ENCODE measurements at regions not wholly inside any gene's neighbourhood (a gene's known extent, or its start where the extent isn't known, plus 50 kb on each side); places are given as distances from the start of the nearest gene placed in this dataset.
"Not testable (repeated sequence)": the region's sequence is repeated elsewhere in the genome, so short reads cannot be mapped to it uniquely, and the experiment has no call there.

- peak; percentile 79 for DNase-seq
These were observed 129.2 kb downstream of the TBX18 start for GRCh38 chr6:84635081-84635761.

DNA sequence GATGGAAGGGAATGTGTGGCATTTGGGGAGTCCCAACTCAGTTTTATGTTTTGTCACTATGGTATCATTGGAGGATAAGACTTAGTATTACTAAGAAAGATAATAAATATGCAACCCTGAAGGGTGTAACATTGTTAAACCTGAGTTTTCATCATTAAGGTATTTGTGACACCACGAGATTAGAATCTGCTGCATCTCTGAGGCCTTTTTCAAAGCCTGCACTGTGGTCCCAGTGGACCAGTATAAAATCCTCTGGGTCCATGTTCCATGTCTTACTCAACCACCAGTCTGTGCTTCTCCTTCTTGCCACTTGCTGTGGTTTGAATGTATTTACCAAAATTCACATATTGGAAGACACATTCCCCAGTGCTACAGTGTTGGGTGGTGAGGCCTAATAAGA lies 130.6 kb downstream of the TBX18 start:
- DNase-seq, result peak; percentile 68

DNA sequence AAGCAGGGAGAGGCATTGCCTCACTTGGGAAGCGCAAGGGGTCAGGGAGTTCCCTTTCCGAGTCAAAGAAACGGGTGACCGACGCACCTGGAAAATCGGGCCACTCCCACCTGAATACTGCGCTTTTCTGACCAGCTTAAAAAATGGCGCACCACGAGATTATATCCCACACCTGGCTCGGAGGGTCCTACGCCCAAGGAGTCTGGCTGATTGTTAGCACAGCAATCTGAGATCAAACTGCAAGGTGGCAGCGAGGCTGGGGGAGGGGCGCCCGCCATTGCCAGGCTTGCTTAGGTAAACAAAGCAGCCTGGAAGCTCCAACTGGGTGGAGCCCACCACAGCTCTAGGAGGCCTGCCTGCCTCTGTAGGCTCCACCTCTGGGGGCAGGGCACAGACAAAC lies 137.9 kb downstream of the TBX18 start:
- not testable (repeated sequence) for DNase-seq

GRCh38 chr6:84625506-84625905 lies 138.9 kb downstream of the TBX18 start:
- no peak for DNase-seq

DNA sequence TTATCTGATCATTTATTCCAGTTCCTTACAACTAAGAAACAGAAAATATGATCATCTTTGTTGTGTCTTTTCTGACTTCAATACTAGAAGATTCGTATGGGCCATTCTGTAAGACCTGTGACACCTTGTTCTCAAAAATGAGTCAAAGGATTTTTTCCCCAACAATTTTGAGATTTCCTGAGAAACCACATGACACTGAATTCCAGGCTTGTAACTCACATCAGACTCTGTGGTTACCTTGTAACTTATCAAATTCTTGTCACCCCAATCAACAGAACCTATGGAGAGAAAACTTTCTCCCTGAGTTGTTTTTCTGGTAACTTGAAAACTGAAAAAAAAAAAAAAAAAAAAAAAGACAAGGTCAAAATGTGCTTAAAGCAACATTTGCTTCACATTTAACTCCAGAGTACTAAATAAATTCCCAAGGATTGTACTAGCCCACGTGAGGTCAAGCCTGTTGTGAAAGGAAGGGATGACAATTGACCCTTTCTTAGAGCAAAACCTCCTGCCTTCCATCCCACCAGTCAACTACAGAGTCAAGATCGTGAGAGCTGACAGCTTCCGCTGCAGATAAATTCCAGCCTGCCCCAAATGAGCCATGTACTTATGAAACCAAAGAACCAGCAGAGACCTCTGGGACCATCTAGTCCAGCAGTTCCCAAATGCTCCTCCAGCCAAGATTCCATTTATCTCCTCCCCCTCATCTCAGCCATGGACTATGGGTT lies 140.3 kb downstream of the TBX18 start:
- peak; percentile 95 for DNase-seq

DNA sequence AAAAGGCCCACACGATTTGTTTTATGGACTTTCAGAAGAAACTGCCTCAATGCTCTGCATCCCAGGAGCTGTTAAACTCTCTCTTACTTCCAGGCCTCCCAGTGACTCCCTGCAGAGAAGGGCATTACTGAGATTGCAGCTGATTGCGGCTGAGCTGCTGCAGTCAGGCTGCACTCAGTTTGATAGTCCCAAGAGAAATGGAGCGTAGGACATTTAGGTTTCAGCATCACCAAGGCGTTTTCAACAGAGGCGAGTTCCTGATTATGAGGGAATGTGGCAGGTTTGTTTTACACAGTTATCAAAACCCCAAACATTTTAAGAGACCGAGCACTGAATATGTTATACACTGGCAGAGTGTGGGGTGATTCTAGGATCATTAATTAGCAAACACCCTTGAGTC lies 145.6 kb downstream of the TBX18 start:
- DNase-seq, result peak; percentile 78

GRCh38 chr6:84618046-84618752 lies 146.2 kb downstream of the TBX18 start:
- peak; percentile 94 for DNase-seq

GRCh38 chr6:84615987-84616386 lies 148.4 kb downstream of the TBX18 start:
- no peak for DNase-seq

DNA sequence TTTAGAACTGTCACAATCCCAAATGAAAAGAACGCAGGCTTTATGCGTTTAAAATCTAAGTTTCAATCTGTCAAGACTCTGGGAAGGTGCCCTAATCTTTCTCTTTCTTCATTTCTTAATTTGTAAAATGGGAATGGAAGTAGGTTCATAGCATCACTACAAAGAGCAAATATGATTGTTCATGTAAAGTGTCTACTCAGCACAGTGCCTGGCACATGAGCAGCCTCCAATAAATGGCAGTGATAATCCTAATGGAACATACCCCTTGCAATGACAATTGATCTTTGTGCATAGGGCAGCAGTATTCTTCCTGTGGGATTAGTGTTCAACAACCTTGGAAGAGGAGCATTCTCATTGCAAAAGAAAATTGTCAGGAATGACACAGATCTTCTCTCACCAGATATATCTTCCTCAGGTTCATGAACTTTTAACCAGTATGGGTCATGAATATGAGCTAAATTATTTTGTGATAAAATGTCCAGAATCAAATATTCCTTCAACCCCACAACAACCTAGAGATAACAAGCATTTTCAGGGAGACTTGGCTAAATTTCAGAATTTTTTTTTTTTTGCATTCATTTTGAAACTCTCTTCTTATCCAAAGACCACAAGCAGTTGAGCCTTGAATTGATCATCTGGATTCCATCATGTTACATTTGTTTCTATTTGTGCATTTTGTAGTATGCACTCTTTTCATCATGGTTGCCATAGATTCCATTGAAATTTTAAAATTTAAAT lies 149.1 kb downstream of the TBX18 start:
- peak; percentile 31 for DNase-seq

DNA sequence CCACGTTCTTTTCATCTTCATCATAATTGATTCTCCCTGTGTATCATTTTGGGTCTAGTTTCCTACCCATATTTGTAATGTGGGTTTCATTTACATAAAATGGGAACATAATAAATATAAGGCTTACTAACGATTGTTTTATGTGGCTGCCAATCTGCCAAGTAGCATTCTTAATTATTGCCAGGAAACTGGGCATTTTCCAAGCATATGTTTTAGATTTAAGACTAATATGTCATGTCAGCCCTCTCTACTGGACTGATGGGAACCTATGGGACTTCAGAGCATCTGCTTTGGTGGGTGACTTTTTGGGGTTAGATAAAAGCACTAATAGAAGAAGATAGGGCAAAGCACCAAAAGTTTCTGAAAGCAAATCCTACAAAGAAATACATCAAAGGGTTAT lies 157.5 kb downstream of the TBX18 start:
- DNase-seq, result peak; percentile 58

GRCh38 chr6:84605298-84605697 lies 159.1 kb downstream of the TBX18 start:
- DNase-seq, result no peak

DNA sequence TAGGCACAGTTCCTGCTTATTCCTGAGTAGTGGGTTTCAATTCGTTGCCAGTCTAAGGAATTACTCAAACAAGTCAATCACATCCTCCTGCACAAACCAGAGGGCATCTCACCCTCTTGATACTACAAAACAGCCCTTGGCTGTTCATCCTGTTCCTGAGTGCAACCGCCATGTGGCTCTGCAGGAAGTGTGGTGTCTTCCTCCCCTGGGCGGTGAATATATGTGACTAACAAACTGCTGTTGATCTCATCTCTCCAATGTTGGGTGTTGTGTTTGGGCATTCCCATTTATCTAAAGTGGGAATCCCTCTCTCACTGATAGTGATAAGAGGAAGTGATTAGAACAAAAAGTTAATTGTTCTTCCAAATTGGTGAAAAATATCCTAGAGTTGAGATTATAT lies 163.0 kb downstream of the TBX18 start:
- DNase-seq, result no peak

DNA sequence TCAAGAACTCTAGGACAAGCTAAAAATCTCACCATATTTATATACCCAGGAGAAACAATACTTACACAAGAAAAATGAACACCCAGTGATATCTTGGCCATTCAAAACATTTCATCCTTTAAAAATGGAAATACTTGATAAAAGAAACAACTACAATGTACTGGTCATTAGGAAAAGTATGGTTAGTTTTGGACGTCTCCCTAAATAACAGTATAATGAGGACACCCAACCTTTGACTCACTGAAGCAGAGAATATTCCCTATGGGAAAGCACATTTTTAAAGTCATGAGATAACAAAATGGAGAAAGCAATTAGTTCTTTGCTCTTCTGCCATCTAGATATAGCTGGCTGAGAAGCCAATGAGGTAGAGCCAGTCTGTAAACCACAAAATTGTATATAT lies 164.4 kb downstream of the TBX18 start:
- DNase-seq, result no peak

GRCh38 chr6:84597238-84597875 lies 167.0 kb downstream of the TBX18 start:
- no peak for DNase-seq

- no peak for DNase-seq
These were observed 167.9 kb downstream of the TBX18 start for GRCh38 chr6:84596488-84596887.

- no peak for DNase-seq
These were observed 175.7 kb downstream of the TBX18 start for GRCh38 chr6:84588697-84589080.

GRCh38 chr6:84587994-84588696 lies 176.3 kb downstream of the TBX18 start:
- DNase-seq, result not testable (repeated sequence)

- DNase-seq, result not testable (repeated sequence)
These were observed 177.0 kb downstream of the TBX18 start for GRCh38 chr6:84587202-84587940.

GRCh38 chr6:84583784-84584183 lies 180.6 kb downstream of the TBX18 start:
- peak; percentile 28 for DNase-seq

- peak; percentile 59 for DNase-seq
These were observed 181.4 kb downstream of the TBX18 start for GRCh38 chr6:84582997-84583396.

All from fibroblast of skin of right biceps (primary cell).